Neural progenitor cell (in vitro differentiated cells): ENCODE measurements at regions not wholly inside any gene's neighbourhood (a gene's known extent, or its start where the extent isn't known, plus 50 kb on each side); places are given as distances from the start of the nearest gene placed in this dataset.

Source experiments
- DNase-seq: peaks from one replicate; pipeline ENCODE4 v3.0.0-alpha.2; 2016; ENCODE audit warnings: low spot score
- H2AFZ ChIP-seq: fragments of 200-600 bp; sonication (generic); replicated peaks from 2 replicates; pipeline ENCODE4 v1.6.1; 2016; ENCODE audit warnings: antibody characterized with exemption
- H3F3A ChIP-seq: fragments of 200-600 bp; sonication (generic); 2 replicates; pipeline ENCODE4 v1.6.1; 2016; ENCODE audit warnings: antibody characterized with exemption, low read depth
- H3K27ac ChIP-seq: fragments of 200-600 bp; sonication (generic); 2 replicates; pipeline ENCODE4 v1.5.1; 2016; ENCODE audit warnings: mild to moderate bottlenecking
- H3K27me3 ChIP-seq: fragments of 200-600 bp; sonication (generic); 2 replicates; pipeline ENCODE4 v1.6.1; 2016; ENCODE audit warnings: mild to moderate bottlenecking, moderate library complexity
- H3K36me3 ChIP-seq: fragments of 200-600 bp; sonication (generic); 2 replicates; pipeline ENCODE4 v1.5.1; 2016
- H3K4me1 ChIP-seq: fragments of 200-600 bp; sonication (generic); 2 replicates; pipeline ENCODE4 v1.6.1; 2016; ENCODE audit warnings: mixed run types
- H3K4me2 ChIP-seq: fragments of 200-600 bp; sonication (generic); 2 replicates; pipeline ENCODE4 v1.6.1; 2016
- H3K4me3 ChIP-seq: fragments of 200-600 bp; sonication (generic); 2 replicates; pipeline ENCODE4 v1.5.1; 2016
- H3K79me2 ChIP-seq: fragments of 200-600 bp; sonication (generic); 2 replicates; pipeline ENCODE4 v1.6.1; 2016; ENCODE audit warnings: low read depth
- H3K9ac ChIP-seq: fragments of 200-600 bp; sonication (generic); 2 replicates; pipeline ENCODE4 v1.6.1; 2016
- H3K9me3 ChIP-seq: fragments of 200-600 bp; sonication (generic); 2 replicates; pipeline ENCODE4 v1.5.1; 2016; ENCODE audit warnings: low read depth
- H4K20me1 ChIP-seq: fragments of 200-600 bp; sonication (generic); 2 replicates; pipeline ENCODE4 v1.6.1; 2016; ENCODE audit warnings: low read depth
- H3K27ac Mint-ChIP-seq: 3 replicates; pipeline ENCODE4 v1.8.0; 2021; ENCODE audit warnings: mixed read lengths
- H3K27me3 Mint-ChIP-seq: 2 replicates; pipeline ENCODE4 v1.8.0; 2022; ENCODE audit warnings: low read depth, mild to moderate bottlenecking, inconsistent platforms, moderate library complexity, mixed read lengths; ENCODE audit not compliant: insufficient read depth
- H3K36me3 Mint-ChIP-seq: 3 replicates; pipeline ENCODE4 v1.8.0; 2021; ENCODE audit warnings: mixed read lengths
- H3K4me1 Mint-ChIP-seq: 3 replicates; pipeline ENCODE4 v1.8.0; 2021; ENCODE audit warnings: mixed read lengths
- H3K4me3 Mint-ChIP-seq: 3 replicates; pipeline ENCODE4 v1.8.0; 2021; ENCODE audit warnings: mild to moderate bottlenecking, moderate library complexity, mixed read lengths
- H3K9me3 Mint-ChIP-seq: 3 replicates; pipeline ENCODE4 v1.8.0; 2020; ENCODE audit warnings: mixed read lengths
- CTCF ChIP-seq: fragments of 200-600 bp; sonication (generic); IDR thresholded peaks from 2 replicates; pipeline ENCODE4 v1.5.1; 2017; ENCODE audit warnings: antibody characterized with exemption, mild to moderate bottlenecking
- EZH2 ChIP-seq: fragments of 200-600 bp; sonication (generic); IDR thresholded peaks from 2 replicates; pipeline ENCODE4 v1.6.1; 2017; ENCODE audit warnings: antibody characterized with exemption, mild to moderate bottlenecking, moderate library complexity
- EZH2phosphoT487 ChIP-seq: fragments of 200-600 bp; sonication (generic); IDR thresholded peaks from 2 replicates; pipeline ENCODE4 v1.6.1; 2017; ENCODE audit warnings: antibody characterized with exemption

GRCh38 chr6:82617648-82618047 is 254.0 kb downstream of the TPBG start:
- Histone ChIP-seq H4K20me1 (no peaks in the 10 kb centered on the region), H3K4me2 (no peak overlapping the region), H3K27me3 (no peaks in the 10 kb centered on the region), H3K79me2 (no peaks in the 10 kb centered on the region), H3K36me3 (no peaks in the 10 kb centered on the region), H3F3A (no peaks in the 10 kb centered on the region), H3K9me3 (no peaks in the 10 kb centered on the region), H3K4me3 (no peak overlapping the region), H3K4me1 (peaks cover 3% of the 10 kb centered on the region), H3K27ac (no peak overlapping the region), H3K9ac (no peak overlapping the region), H2AFZ (no peak overlapping the region)
- H3K4me3 Mint-ChIP-seq = no peak overlapping the region
- H3K36me3 Mint-ChIP-seq = peaks cover 18% of the 10 kb centered on the region
- H3K4me1 Mint-ChIP-seq = peaks cover 15% of the 10 kb centered on the region
- no peak overlapping the region for H3K27ac Mint-ChIP-seq
- H3K27me3 Mint-ChIP-seq = peaks cover 4% of the 10 kb centered on the region
- H3K9me3 Mint-ChIP-seq = peaks cover 18% of the 10 kb centered on the region
- TF ChIP-seq EZH2 (no peak), EZH2phosphoT487 (no peak), CTCF (no peak)
- no peak for DNase-seq

- Mint-ChIP-seq H3K36me3 (peaks cover 17% of the 10 kb centered on the region), H3K27ac (no peak overlapping the region), H3K27me3 (peaks cover 2% of the 10 kb centered on the region), H3K9me3 (peaks cover 22% of the 10 kb centered on the region), H3K4me3 (no peak overlapping the region), H3K4me1 (peaks cover 3% of the 10 kb centered on the region)
- no peaks in the 10 kb centered on the region for H4K20me1 ChIP-seq
- H3K4me3 ChIP-seq = no peak overlapping the region
- no peak overlapping the region for H3K27ac ChIP-seq
- no peaks in the 10 kb centered on the region for H3K79me2 ChIP-seq
- H3K36me3 ChIP-seq = no peaks in the 10 kb centered on the region
- DNase-seq = no peak
- H3K4me2 ChIP-seq = no peak overlapping the region
- no peak overlapping the region for H3K9ac ChIP-seq
- H2AFZ ChIP-seq = no peak overlapping the region
- no peaks in the 10 kb centered on the region for H3K27me3 ChIP-seq
- TF ChIP-seq EZH2 = no peak
- TF ChIP-seq CTCF = no peak
- no peak for TF ChIP-seq EZH2phosphoT487
- H3F3A ChIP-seq = no peaks in the 10 kb centered on the region
- no peaks in the 10 kb centered on the region for H3K9me3 ChIP-seq
- H3K4me1 ChIP-seq = peaks cover 6% of the 10 kb centered on the region
Observed at GRCh38 chr6:82619573-82619972, 256.0 kb downstream of the TPBG start.

GRCh38 chr6:82622461-82622860 is 258.8 kb downstream of the TPBG start:
- Mint-ChIP-seq H3K9me3 (peaks cover 23% of the 10 kb centered on the region), H3K27ac (no peak overlapping the region), H3K4me1 (no peaks in the 10 kb centered on the region), H3K4me3 (no peak overlapping the region), H3K27me3 (peaks cover 2% of the 10 kb centered on the region), H3K36me3 (peaks cover 8% of the 10 kb centered on the region)
- Histone ChIP-seq H4K20me1 (no peaks in the 10 kb centered on the region), H3K4me1 (peaks cover 6% of the 10 kb centered on the region), H3K9me3 (no peaks in the 10 kb centered on the region), H3K27ac (no peak overlapping the region), H3K36me3 (no peaks in the 10 kb centered on the region), H3K79me2 (no peaks in the 10 kb centered on the region), H3K9ac (no peak overlapping the region), H3K4me2 (no peak overlapping the region), H3K4me3 (no peak overlapping the region), H3K27me3 (no peaks in the 10 kb centered on the region), H3F3A (no peaks in the 10 kb centered on the region), H2AFZ (no peak overlapping the region)
- TF ChIP-seq CTCF = no peak
- no peak for TF ChIP-seq EZH2
- TF ChIP-seq EZH2phosphoT487 = no peak
- DNase-seq = no peak
